ENCODE measurements at regions not wholly inside any gene's neighbourhood (a gene's known extent, or its start where the extent isn't known, plus 50 kb on each side); places are given as distances from the start of the nearest gene placed in this dataset.

- TF ChIP-seq CTCF (IDR thresholded peaks at IDR 0.05; ENCODE audit: control insufficient read depth, insufficient read depth, low read depth, low read length, missing control alignments): no peak
- no peak overlapping the region for H3K4me3 ChIP-seq (ENCODE audit: control insufficient read depth, low read depth, low read length)
- no peak for DNase-seq (ENCODE audit: low read depth)
Observed at GRCh38 chr12:116339062-116339461, 61.6 kb upstream of the MED13L start.

GRCh38 chr12:116339800-116340371 is 62.4 kb upstream of the MED13L start:
- no peak overlapping the region for H3K4me3 ChIP-seq (ENCODE audit: control insufficient read depth, low read depth, low read length)
- TF ChIP-seq CTCF (IDR thresholded peaks at IDR 0.05; ENCODE audit: control insufficient read depth, insufficient read depth, low read depth, low read length, missing control alignments): no peak
- DNase-seq (ENCODE audit: low read depth): no peak

- no peak for TF ChIP-seq CTCF (IDR thresholded peaks at IDR 0.05; ENCODE audit: control insufficient read depth, insufficient read depth, low read depth, low read length, missing control alignments)
Observed at GRCh38 chr12:116343331-116343884, 65.9 kb upstream of the MED13L start.

GRCh38 chr12:116346222-116346621 is 68.7 kb upstream of the MED13L start:
- no peak for TF ChIP-seq CTCF (IDR thresholded peaks at IDR 0.05; ENCODE audit: control insufficient read depth, insufficient read depth, low read depth, low read length, missing control alignments)
- H3K4me3 ChIP-seq (ENCODE audit: control insufficient read depth, low read depth, low read length): no peak overlapping the region

More at GRCh38 chr12:116343331-116343884, 65.9 kb upstream of the MED13L start:
- no peak overlapping the region for H3K4me3 ChIP-seq (ENCODE audit: control insufficient read depth, low read depth, low read length)
- DNase-seq (ENCODE audit: low read depth): no peak

GRCh38 chr12:116346741-116347140 is 69.2 kb upstream of the MED13L start:
- DNase-seq (ENCODE audit: low read depth): peak; percentile 57
- H3K4me3 ChIP-seq (ENCODE audit: control insufficient read depth, low read depth, low read length): no peak overlapping the region
- TF ChIP-seq CTCF (IDR thresholded peaks at IDR 0.05; ENCODE audit: control insufficient read depth, insufficient read depth, low read depth, low read length, missing control alignments): no peak

More at GRCh38 chr12:116346222-116346621, 68.7 kb upstream of the MED13L start:
- no peak for DNase-seq (ENCODE audit: low read depth)

- no peak overlapping the region for H3K4me3 ChIP-seq (ENCODE audit: control insufficient read depth, low read depth, low read length)
- TF ChIP-seq CTCF (IDR thresholded peaks at IDR 0.05; ENCODE audit: control insufficient read depth, insufficient read depth, low read depth, low read length, missing control alignments): no peak
- no peak for DNase-seq (ENCODE audit: low read depth)
Observed at GRCh38 chr12:116347265-116347664, 69.8 kb upstream of the MED13L start.

Measured in AG09309 (cell line).